NCI-H1436 (cell line): ENCODE measurements at regions not wholly inside any gene's neighbourhood (a gene's known extent, or its start where the extent isn't known, plus 50 kb on each side); places are given as distances from the start of the nearest gene placed in this dataset.

ENCODE experiments used
- DNase-seq: peaks from one replicate; lab custom pipeline; 2025; lab: John Stamatoyannopoulos, UW

DNA sequence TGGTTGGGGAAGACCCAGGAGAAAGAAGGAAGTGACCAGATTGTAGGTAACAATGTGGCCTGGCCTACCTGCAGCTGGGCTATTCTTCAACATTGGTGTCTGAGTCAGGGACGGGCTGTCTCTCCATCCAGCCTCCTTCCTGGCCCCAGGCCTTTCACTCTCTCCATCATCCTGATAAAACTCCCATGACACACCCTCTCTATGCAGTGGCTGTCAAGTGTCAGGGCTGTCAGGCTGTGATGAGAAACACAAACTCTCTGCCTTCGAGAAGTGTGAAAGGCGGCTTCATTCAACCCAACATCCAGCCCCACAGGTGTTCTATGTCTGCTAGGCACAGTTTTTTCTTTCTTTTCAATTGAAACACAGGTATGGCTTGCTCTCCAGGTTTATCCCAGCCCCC lies 153.3 kb upstream of the VSTM2B start:
- DNase-seq, result no peak

DNA sequence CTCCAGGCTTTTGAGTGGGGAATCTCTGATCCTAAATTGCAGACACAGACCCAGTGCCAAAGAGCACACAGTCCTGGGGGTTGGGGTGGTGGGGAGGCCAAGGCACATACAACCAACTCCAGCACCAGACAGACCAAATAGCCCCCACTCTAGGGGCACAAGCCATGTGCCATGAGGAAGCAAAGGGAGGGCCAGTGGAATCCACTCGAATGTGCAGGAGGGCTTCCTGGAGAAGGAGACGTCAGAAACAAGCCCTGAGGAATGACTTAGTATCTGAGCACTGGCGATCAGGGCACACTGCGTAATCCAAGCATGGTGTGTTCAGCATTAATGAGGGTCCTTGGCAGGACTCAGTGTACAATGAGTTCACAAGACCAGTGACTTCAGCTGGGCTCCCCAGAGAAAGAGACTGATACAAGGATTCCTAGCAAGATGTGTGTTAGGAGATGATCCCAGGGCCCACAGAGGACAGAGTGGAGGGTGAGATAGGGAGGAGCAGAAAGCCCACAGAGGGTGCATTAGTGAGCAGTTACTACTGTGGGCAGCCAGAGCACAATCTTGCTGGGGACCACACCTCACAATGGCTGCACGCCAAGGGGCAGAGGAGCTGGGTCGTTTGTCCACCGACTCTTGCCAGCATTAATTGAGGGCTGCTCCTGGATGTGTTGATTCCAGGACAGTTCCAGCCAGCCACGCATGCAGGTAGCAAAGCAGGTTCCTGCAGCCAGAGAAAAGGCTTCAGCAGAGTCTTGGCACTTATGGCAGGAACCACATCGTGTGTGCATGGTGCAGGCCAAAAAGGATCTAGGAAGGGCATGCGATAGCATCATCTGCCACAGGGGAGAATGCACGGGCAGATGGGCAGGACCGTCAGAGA lies 152.6 kb upstream of the VSTM2B start:
- DNase-seq, result no peak

DNA sequence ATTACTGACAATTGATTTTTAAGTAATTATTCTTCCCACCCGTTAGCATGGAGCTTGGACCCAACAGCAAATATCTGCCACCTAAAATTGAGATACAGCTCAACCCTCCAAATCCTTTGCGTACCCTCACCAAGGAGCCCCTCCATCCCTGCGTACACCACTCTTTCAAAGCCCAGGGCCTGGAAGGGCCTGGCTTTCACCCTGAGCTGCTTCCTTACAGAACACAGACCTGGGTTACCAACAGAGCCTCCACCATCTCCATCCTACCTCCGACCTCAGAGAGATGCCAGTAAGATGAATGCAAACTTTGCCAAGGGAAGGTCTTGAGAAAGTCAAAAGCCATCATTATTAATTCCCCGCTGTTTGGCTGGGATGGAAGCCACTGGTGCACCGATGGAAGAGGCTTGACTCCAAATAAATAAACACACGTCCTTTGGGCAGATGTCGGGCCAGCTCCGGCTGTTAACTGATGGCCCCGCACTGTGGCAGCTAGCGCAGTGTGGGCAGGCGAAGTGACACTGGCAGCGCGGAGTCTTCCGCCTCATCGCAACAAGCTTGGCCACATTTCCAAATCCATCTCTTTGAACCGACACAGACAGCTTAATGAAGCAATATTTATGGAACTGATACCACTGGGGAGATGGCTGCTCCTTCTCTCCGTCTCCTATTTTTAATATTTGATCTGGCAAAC lies 150.2 kb upstream of the VSTM2B start:
- DNase-seq, result no peak

DNA sequence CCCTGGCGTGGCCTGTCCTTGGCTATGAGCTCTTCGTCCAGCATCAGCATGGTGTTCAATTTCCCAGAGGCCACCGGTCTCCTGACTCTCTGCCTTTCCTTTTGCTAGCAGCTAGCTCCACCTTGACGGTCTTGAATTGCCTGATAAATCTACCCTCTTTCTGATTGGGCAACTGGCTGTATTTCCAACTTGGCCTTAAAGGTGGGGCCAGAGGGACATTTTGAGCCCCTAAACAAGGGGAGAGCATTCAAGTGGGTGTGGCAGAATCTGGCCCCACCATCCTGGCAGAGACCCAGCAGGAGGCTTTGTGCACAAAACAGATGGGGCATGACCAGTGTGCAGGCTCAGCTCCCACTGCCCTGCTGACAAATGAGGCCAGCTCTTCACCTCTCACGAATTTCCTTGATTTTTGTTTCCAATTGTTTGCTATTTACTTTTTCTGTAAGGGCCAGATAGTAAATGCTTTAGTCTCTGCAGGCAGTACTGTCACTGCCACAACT lies 148.9 kb upstream of the VSTM2B start:
- DNase-seq, result no peak

DNA sequence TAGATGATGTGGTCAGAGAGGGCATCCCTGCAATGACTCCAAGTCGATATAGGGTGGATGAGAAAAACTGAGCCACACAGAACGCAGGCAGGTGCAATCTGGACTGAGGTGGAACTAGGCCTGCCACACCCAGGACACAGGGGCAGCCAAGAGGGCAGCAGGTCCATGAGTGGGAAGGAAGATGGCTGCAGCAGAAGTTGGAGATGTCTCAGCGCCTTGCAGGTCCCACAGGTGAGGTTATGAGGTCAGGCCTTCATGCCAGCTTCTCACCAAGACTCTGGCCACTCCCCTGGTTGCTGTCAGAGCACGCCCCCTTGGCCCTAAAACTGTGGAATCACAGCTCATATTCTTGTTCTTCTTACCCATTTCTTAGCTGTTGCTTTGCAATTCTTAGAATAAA lies 147.7 kb upstream of the VSTM2B start:
- DNase-seq, result no peak

DNA sequence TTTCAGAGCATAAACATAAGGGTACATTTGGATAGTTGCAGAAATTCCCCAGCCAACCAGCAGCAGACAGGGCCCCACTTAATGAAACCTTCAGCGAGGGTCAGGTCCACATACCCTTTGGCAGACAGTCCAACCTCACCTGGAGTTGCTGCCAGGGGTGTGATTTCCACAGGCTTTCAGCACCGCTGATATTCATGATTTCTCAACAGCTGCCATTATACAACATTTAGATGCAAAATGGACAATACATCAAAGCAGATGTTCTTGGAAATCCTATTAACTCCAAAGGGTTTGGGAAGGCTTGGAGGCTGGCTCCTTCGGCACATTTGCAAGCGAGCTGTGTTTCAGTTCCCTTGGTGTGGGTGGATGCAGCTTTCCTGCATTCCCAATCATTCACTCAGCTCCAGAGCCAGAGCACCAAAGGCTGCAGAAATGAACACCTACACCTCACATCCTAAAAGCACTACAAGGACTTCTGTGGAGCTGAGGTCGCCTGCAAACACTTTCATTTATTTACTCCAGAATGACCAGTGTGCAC lies 147.2 kb upstream of the VSTM2B start:
- no peak for DNase-seq

DNA sequence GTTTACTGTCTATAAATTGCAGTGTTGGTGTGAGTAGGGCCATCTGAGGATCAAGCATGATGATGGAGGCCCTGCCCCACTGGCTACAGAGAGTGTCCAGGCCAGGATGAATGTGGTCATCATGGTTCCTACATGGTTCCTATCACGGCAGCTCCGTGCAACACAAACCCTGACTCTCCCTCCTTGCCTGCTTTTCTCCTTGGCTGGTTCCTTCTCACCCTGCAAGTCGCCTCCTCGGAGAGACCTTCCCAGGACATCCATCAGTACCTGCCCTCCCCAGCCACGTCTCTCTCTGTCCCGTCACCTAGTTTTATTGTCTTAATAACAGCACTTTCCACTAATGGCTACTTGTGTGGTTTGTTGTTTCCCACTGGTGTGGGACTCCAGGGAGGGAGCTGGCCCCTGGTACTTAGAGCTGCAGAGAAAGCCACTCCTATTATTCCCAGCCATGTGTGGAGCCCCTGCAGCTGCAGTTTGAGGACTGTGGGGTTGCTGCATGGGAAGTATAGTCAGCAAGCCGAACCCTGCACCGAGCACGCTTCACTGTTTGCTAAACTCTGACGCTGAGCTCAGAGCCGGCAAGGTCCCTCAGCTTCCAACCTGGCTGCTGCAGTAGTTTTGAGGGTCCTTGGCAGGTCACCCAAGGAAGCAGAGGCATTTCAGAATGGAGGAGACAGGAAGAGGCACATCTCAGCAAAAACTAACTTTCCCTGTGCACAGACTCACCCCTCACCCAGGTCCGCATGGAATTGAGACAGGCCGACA lies 146.4 kb upstream of the VSTM2B start:
- no peak for DNase-seq

DNA sequence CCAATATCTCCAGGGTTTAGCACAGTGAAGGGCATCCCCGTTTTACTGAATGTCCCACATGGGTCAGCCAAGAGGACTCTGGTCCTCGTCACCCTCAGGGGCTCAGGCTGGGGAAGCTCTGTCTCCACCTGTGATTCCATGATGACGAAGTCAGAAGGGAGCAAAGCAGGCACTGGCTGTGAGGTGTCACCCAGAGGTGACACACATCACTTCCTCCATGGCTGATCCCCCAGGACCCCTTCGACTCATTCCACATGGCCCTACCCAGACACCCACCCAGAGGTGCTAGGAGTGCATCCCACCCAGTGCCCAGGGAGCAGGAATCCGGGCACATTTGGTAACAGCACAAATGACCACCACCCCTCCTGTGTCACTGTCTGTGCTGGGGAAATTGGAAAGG lies 145.2 kb upstream of the VSTM2B start:
- DNase-seq, result no peak

DNA sequence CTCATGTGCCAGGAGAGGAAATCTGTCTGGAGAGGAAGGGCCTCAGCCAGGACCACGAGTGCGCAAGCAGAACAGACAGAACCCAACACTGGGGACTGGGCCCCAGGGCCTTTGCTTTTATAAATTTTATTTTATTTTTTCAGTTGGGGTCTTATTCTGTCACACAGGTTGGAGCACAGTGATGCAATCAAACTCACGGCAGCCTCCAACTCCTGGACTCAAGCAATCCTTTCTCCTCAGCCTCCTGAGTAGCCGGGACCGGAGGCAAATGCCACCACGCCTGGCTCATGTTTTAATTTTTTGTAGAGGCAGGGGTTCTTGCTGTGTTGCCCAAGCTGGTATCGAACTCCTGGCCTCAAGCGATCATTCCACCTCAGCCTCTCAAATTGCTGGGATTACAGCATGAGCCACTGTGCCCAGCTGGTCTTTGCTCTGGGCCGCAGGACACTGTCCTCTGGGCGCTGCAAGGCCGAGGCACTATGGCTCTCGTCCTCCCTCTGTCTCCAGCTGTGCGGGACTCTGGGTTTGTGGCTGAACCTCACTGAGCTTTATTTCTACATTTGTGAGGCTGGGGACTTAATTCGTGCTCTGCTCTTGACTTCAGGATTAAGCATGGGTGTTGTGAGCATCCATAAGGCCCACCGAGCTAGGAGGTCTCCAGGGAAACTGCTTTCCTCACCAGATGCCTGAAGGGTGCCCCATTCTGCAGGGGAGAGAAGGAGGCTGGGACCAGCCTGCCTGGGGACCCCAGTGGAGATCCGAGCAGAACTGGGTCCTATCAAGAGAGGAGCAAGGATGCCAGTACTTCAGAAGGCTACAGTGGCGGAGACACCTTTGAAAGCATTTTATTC lies 144.2 kb upstream of the VSTM2B start:
- no peak for DNase-seq

DNA sequence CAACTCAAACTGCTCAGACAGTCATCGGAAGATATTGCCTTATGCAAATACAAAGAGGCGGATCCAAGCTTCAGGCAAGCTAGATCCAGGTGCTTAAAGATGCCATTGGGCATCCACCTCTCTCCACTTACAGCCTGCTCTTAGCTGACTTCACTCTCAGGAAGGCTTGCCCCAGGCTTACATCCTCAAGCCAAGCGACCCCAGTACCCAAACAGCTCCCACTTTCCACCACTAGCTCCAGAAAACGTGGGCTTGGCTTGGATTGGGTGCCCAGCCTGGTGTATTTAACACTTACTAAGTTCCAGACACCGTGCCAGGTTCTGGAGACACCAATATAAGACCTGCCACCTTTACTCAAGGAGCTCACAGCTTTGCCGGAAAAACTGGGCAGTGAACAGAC lies 142.1 kb upstream of the VSTM2B start:
- no peak for DNase-seq

DNA sequence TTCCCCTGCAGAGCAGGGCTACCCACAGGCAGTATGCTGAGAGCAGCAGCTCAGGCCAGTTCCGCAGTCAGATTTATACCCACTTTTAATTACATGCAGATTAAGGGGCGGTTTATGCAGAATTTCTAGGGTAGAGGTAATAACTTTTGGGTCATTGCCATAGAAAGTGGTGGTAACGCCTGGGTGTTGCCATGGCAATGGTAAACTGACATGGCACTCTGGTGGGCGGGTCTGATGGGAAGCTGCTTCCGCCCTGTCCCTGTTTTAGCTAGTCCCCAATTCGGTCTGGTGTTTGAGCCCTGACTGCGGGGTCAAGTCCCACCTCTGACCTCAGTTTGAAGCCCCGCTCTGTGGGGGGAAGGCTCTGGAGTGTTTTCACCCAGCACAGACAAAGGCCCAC lies 141.1 kb upstream of the VSTM2B start:
- no peak for DNase-seq

DNA sequence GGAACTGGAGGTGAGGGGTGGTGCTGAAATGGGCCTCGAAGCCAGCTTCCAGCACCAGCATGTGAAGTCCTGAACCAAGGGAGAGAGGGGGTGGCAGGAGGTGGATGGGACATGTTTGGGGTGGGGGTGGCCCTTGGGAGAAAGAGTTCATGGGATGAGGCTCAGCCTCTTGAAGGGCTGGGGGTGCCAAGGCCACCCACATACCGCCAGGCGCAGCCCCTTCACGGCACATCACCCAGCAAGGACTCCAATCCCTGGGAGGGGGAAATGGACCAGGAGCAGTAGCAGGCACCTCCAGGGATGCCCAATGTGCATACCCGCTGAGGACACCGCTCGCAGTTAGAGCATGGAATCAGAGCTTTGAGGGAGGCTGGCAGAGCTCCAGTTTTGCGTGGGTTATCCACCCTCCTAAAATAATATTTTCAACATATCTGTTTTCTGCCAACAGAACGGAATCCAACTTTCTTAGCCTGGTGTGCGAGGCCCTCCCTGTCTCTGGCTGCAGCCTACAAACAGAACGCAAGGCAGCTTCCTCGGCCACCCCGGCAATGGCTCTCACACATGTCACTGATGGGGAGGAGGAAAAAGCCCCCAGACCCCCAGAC lies 140.5 kb upstream of the VSTM2B start:
- DNase-seq, result no peak

DNA sequence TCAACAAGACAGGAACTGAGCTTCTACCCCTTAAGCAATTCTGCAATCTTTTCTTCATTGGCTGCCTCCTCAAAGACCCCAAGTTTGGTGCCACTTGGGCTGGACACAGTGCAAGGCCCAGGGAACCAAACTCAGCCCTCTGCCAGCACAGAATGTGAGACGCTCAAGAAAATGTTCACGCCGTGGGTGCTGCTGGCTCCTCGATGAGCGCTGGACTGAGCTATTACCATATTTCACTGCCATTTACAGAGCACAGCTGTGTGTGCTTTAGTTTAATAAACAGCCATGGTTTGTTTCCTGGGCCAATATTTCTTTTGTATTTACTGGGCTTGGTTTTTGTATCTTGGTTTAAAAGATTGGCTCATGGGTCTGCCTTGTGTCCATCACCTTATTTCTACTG lies 138.8 kb upstream of the VSTM2B start:
- no peak for DNase-seq

DNA sequence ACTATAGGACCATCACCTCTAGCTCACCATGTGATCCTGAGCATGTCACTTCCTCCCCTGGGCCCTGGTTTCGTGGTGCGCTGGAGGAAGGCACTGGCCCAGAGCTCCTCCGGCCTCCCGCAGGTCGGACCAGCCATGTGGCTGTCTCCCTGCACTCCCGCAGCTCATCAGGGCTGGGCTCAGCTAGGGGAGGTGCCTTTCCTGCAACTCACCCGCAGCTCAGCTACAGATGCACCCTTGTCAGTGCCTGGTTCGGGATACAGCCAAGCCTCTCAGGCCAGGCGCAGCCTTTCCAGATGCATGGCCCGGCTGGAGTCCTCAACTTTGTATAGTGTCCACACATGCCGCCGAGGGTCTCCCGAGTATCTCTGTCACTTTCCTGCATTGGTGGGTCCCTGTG lies 138.2 kb upstream of the VSTM2B start:
- DNase-seq, result no peak

DNA sequence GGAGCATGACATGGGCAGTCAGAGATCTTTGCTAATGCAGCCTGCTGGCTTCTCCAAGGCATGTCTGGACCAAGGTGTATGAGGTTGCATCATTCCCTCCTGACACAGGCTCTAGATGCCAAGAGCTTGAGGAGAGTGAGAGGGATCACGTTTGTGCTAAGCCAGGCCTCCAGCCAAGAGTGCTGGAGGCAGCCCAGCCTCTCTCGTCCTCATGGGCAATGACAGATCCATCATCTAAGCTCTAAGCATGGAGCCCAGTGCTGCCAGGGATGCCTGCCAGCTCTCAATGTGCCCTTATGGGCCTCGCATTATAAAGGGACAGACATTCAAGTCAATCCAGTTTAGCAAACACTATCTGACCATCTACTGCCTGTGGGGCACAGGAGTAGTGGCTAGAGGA lies 136.3 kb upstream of the VSTM2B start:
- DNase-seq, result no peak

DNA sequence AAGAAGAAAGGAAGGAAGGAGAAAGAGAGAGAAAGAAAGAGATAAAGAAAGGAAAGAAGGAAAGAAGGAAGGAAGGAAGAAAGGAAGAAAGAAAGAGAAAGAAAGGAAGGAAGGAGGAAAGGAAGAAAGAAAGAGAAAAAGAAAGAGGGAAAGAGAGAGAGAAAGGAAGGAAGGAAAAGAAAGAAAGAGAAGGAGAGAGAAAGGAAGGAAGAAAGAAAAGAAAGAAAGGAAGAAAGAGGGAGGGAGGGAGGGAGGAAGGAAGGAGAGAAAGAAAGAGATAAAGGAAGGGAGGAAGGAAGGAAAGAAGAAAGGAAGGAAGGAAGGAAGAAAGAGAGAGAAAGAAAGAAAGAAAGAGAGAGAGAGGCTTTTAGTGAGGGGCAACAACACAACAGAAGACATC lies 135.1 kb upstream of the VSTM2B start:
- no peak for DNase-seq

DNA sequence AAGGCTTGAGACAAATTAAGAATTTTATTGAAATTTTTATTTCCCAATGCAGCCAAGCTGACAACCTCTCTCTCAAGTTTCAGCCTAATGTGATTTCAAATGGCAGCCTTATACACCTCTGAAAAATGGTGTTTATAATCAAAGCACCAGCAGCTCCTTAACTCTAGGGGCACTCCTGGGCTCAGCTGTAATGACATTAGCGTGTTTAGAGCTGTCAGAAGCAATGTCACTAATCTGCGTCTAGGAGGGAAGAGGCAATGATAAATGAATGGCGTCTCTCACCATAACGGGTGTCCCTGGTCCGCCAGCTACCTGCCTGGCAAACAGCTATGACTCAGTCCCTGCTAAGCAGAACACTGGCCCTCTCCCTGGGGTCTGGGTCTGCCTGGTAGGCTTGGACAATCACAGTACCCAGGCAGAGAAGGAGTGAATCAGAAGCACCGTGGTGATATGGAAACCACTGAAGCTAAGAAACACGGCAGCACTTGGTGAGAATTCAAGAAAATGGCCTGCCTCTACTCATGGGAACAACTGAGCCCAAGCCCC lies 131.8 kb upstream of the VSTM2B start:
- peak; percentile 65 for DNase-seq

DNA sequence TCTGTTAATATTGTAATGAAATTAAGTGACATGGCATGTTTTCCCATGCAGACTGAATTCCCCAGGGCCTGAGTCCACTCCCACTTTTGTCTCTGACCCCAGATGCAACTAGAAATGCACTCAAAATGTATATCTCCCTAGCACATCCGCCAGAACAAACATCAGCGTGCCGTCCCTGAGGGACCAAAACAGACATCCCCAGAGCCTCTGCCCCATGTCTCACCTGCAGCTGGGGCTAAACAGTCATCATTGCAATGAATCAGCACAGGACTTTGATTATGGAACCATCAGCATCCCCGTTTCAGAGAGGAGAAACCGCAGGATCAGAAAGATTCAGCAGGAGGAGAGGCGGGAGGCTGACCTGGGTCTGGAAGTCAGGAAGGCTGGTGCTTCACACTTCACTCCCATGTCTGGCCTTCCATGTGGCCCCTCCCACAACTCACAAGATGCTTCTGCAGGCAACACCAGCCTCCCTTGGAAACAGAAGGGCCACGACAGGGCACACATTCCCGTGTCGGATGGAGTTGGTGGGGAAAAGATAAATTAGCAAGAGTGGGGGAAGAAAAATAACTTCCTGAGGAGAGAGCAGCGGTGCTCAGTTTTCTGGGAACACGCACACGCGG lies 130.6 kb upstream of the VSTM2B start:
- DNase-seq, result no peak

DNA sequence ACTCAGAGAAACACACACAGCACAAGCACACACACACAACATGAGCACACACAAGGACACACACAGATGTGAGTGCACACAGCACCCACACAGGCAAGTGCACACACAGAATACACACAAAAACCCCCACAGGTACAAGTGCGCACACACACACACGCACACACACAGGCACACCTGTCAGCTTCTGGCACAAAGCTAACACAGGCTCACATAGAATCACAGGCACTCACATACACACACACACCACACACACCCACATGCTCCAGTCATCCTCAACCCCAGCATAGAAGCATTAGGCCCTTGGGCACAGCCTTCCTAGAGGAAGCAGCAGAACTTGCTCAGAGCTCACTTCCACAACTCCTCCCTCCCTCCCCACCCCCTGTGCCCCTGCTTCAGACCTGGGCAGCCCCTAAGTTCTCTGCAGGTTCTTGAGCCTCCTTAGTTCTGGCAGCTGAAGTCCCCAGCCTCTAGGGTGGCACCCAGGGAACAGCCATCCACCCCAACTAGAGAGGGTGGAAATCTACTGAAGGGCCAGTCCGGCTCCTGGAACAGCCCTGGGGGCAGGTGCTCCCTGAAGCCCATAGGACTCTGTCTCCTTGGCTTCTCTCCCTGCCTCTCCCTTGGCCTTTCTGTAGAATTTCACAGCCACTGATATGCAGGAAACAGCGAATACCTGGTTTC lies 129.9 kb upstream of the VSTM2B start:
- DNase-seq, result no peak

DNA sequence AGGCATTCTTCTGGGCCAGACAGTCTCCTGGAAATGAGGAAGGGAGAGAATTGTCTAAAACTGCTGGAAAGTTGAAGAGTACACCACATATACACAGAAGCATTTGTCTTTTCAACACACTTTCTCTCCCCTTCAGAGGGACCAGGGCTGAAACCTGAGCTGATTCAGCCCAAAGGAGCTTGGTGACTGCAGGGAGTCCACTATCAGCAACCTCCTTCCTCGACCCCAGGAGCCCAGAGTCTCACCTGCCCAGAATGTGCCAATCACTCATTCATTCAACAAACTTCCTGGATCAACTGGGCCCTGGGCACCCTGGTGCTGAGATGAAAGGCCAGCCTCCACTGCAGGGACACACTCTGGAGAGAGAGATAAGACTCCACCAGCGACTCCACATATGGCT lies 128.9 kb upstream of the VSTM2B start:
- DNase-seq, result no peak
